Common myeloid progenitor, CD34-positive (primary cell): ENCODE measurements at regions not wholly inside any gene's neighbourhood (a gene's known extent, or its start where the extent isn't known, plus 50 kb on each side); places are given as distances from the start of the nearest gene placed in this dataset.

Source experiments
- CTCF ChIA-PET: fragments of 350-600 bp; sonication (Branson Sonifier 250); formaldehyde crosslinking; loops from one replicate; lab custom pipeline; 2021; ENCODE audit warnings: antibody characterized with exemption; lab: Charles Lee
- POLR2A ChIA-PET: fragments of 350-600 bp; sonication (Branson Sonifier 250); formaldehyde crosslinking; loops from one replicate; lab custom pipeline; 2021; ENCODE audit warnings: antibody characterized with exemption; lab: Charles Lee
- DNase-seq, 3 donors: peaks; one replicate each; pipeline versions ENCODE4 v3.0.0 to v3.0.0-alpha.2; 2013
- H3K27ac ChIP-seq, 2 experiments: 1 replicate in 1 of 2; 2 replicates in 1 of 2; pipeline ENCODE4 v1.7.0; 2013; ENCODE audit warnings: inconsistent platforms in 2 of 2, low read length in 2 of 2, mild to moderate bottlenecking in 2 of 2, low read depth in 1 of 2, moderate library complexity in 1 of 2; ENCODE audit not compliant: severe bottlenecking in 2 of 2, insufficient read depth in 1 of 2, poor library complexity in 1 of 2
- H3K27me3 ChIP-seq, 5 experiments: replicated peaks in 2 of 5; 1 replicate in 3 of 5; 2 replicates in 2 of 5; pipeline versions ENCODE4 v1.6.1 to v1.7.0; 2013; ENCODE audit warnings: low read length in 4 of 5, mild to moderate bottlenecking in 2 of 5, moderate library complexity in 2 of 5, inconsistent platforms in 1 of 5; ENCODE audit not compliant: insufficient read depth in 5 of 5, control insufficient read depth in 4 of 5
- H3K36me3 ChIP-seq, 4 experiments: 1 replicate in 2 of 4; 2 replicates in 2 of 4; pipeline versions ENCODE4 v1.6.1 to v1.7.0; 2013; ENCODE audit warnings: low read length in 3 of 4, control low read depth in 1 of 4, mild to moderate bottlenecking in 1 of 4; ENCODE audit not compliant: control insufficient read depth in 4 of 4, insufficient read depth in 4 of 4
- H3K4me1 ChIP-seq, 4 experiments: 1 replicate in 3 of 4; 2 replicates in 1 of 4; pipeline versions ENCODE4 v1.6.1 to v1.7.1; 2013; ENCODE audit warnings: low read length in 3 of 4, mild to moderate bottlenecking in 3 of 4, control low read depth in 1 of 4, inconsistent platforms in 1 of 4, moderate library complexity in 1 of 4; ENCODE audit not compliant: control insufficient read depth in 4 of 4, insufficient read depth in 4 of 4; ENCODE audit errors: control extremely low read depth in 1 of 4
- H3K4me3 ChIP-seq, 7 experiments: 1 replicate in 4 of 7; 2 replicates in 3 of 7; pipeline versions ENCODE4 v1.5.1 to v1.7.0; 2013; ENCODE audit warnings: mild to moderate bottlenecking in 7 of 7, low read length in 6 of 7, moderate library complexity in 6 of 7, inconsistent platforms in 2 of 7, low read depth in 2 of 7, control low read depth in 1 of 7; ENCODE audit not compliant: insufficient read depth in 4 of 7, control insufficient read depth in 1 of 7; ENCODE audit errors: extremely low read depth in 1 of 7
- H3K9me3 ChIP-seq, 5 experiments: 1 replicate in 4 of 5; 2 replicates in 1 of 5; pipeline versions ENCODE4 v1.6.1 to v1.7.1; 2013; ENCODE audit warnings: low read length in 4 of 5, mild to moderate bottlenecking in 2 of 5, inconsistent platforms in 1 of 5, low read depth in 1 of 5, moderate library complexity in 1 of 5; ENCODE audit not compliant: control insufficient read depth in 4 of 5, insufficient read depth in 2 of 5; ENCODE audit errors: control extremely low read depth in 1 of 5
- WGBS: methylation state at CpG from one replicate; pipeline ENCODE4 v1.1.5; 2013; ENCODE audit not compliant: insufficient coverage; 5-methylcytosine and 5-hydroxymethylcytosine counted together

DNA sequence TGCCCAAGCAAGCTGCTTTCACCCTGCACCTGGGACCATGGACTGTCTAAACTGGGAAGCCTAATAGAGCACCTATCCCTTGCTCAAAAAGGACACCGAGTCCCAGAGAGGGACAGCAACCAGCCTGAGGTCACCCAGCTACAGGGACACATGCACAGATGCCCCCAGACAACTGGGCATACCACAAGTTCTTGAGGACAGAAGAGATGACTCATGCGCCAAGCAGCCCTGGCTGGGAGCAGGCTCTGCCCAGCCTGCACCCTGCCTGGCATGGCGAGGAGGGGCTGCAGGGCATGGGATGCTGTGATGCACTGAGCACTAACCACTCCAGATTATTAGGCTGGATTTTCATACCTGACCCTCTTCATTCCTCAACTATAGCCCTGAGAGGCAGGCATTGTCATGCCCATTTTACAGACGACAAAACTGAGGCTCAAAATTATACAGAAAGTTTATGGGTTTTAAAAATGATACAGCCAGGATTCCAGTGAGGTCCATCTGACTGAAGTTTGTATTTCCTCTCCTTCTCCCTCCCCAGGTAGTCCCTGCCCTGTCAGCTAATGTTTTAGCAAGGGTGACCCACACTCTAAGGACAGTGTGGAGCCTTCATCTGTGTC is 289.3 kb upstream of the ZMIZ1 start:
- H3K36me3 ChIP-seq, result no peaks in the 10 kb centered on the region
- CTCF ChIA-PET, result interaction anchor here (1.4 kb wide), 1 partner anchor 31 kb away, joined by 3 read pairs; no protein-coding TSS in a partner anchor
- peaks cover 0 to 7% (median 0%) of the 10 kb centered on the region in 5 experiments for H3K9me3 ChIP-seq
- H3K4me1 ChIP-seq, result no peaks in the 10 kb centered on the region
- H3K27ac ChIP-seq, result no peak overlapping the region
- POLR2A ChIA-PET, result interaction anchor here (0.5 kb wide), 1 partner anchor 125 kb away, joined by 4 read pairs; no protein-coding TSS in a partner anchor
- no peaks in the 10 kb centered on the region for H3K27me3 ChIP-seq
- 85% methylated on average over 3 of the region's 4 CpGs for WGBS
- no peak for DNase-seq
- no peak overlapping the region for H3K4me3 ChIP-seq

DNA sequence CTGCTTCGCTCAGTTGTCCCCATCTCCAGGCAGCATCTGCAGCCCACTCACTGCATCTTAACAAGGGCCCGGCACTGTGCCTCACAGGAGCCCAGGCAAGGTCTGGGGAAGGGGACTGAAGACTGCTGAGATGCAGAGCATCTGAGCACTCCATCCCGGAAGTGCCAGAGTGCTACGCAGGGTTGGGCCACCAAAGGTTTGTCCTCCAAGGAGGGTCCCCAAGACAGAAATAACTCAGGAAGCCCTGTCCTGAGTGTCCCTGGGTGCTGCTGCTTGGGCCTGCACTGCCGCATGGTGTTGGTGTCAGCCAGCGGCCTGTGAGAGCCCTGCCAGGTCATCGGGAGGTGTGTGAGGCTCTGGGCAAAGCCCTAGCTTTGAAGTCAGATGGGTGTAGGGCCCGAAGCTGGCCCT is 288.2 kb upstream of the ZMIZ1 start:
- no peak overlapping the region for H3K4me3 ChIP-seq
- no peak overlapping the region for H3K27ac ChIP-seq
- no peak for DNase-seq
- H3K27me3 ChIP-seq, result no peaks in the 10 kb centered on the region
- no peaks in the 10 kb centered on the region for H3K36me3 ChIP-seq
- 96% methylated on average over 5 of the region's 8 CpGs for WGBS
- H3K9me3 ChIP-seq, result peaks cover 0 to 7% (median 0%) of the 10 kb centered on the region in 5 experiments
- ChIA-PET POLR2A (interaction anchor here (0.6 kb wide), 1 partner anchor 10 kb away, joined by 3 read pairs; no protein-coding TSS in a partner anchor), CTCF (interaction anchor here (1.4 kb wide), 1 partner anchor 30 kb away, joined by 3 read pairs; no protein-coding TSS in a partner anchor)
- H3K4me1 ChIP-seq, result no peaks in the 10 kb centered on the region

DNA sequence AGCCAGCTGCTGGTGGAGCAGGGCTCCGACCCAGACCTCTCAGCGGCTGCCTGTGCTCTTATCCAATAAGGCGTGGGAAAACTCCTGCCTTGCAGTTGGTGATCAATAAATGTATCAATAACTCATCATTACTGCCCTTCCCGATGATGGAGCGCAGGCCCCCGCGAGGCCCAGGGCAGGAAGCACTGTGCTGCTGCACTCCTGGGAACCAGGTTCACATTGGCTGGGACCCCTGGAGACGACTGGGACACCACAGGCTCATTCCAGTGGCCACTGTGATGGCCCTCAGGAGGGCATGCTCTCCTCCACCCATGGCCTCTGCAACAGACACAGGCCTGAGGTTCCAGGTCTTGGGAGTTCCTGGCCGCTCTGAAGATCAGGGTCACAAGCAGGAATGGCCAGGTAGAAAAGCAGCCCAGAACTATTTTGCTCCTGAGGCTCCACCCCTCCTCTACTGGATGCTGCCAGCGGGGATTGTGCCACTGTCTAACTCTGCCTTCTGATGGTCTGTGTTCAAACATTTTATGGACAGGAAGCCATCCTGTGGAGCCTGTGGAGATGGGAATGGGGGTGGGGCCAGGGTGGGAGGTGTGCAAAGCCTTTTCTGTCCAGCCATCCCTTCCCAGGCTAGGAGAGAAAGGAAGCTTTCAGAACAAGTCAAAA is 287.4 kb upstream of the ZMIZ1 start:
- H3K27ac ChIP-seq, result no peak overlapping the region
- no peak overlapping the region for H3K4me3 ChIP-seq
- no peaks in the 10 kb centered on the region for H3K36me3 ChIP-seq
- 95% methylated on average over 10 of the region's 10 CpGs for WGBS
- POLR2A ChIA-PET, result interaction anchor here (0.6 kb wide), 1 partner anchor 10 kb away, joined by 3 read pairs; no protein-coding TSS in a partner anchor
- H3K4me1 ChIP-seq, result no peaks in the 10 kb centered on the region
- H3K27me3 ChIP-seq, result no peaks in the 10 kb centered on the region
- H3K9me3 ChIP-seq, result peaks cover 0 to 7% (median 0%) of the 10 kb centered on the region in 5 experiments
- CTCF ChIA-PET, result no interaction called here
- no peak for DNase-seq

DNA sequence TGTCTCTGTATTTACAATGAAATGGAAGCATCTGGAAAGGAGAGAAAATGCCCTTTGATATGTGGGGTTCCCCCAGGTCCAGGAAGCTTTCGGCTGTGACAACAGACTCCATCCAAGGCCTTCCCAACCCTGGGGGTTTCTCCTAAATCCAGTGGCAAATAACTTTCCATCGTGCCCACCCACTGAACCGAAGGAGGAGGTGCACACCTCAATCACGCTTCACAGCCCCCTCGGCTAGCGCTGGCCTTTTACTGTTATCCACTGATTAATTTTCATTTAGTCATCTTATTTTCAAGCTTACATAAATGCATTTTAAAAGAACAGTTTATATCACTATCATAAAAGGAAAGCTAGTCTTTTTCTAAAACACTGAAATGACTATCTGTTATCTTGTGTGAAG is 286.8 kb upstream of the ZMIZ1 start:
- Histone ChIP-seq H3K27me3 (peaks cover 0 to under 1% (median 0%) of the 10 kb centered on the region in 5 experiments), H3K9me3 (peaks cover 0 to 7% (median 0%) of the 10 kb centered on the region in 5 experiments), H3K4me3 (no peak overlapping the region), H3K27ac (no peak overlapping the region), H3K36me3 (no peaks in the 10 kb centered on the region), H3K4me1 (no peaks in the 10 kb centered on the region)
- 100% methylated on average over 3 of the region's 6 CpGs for WGBS
- CTCF ChIA-PET, result interaction anchor here (1.2 kb wide), 1 partner anchor 420 kb away, joined by 3 read pairs; no protein-coding TSS in a partner anchor
- POLR2A ChIA-PET, result no interaction called here
- no peak for DNase-seq

DNA sequence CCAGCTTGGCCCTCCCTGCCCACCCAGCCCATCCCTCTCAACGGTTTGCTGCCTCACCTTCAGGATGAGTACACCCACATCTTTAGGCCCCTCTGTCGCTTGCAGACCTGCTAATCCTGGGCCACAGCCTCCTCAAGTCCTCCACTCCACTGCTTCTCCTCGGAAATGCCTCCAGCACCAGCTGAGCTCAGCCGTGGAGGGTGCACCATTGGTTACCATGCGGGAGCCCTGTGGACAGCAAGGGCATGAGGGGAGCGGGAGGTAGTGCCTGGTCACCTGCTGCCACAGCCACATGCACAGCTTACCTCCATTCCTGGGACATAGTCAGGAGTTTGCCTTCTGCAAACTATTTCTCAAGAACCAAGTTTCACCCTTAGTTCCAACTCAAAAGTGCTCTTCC is 286.3 kb upstream of the ZMIZ1 start:
- Histone ChIP-seq H3K36me3 (no peaks in the 10 kb centered on the region), H3K4me3 (no peak overlapping the region), H3K4me1 (no peaks in the 10 kb centered on the region), H3K27me3 (peaks cover 0 to 3% (median 0%) of the 10 kb centered on the region in 5 experiments), H3K9me3 (peaks cover 0 to 7% (median 0%) of the 10 kb centered on the region in 5 experiments), H3K27ac (no peak overlapping the region)
- ChIA-PET POLR2A (no interaction called here), CTCF (interaction anchor here (1.2 kb wide), 1 partner anchor 420 kb away, joined by 3 read pairs; no protein-coding TSS in a partner anchor)
- WGBS, result 100% methylated on average over 6 of the region's 6 CpGs
- DNase-seq, result no peak

DNA sequence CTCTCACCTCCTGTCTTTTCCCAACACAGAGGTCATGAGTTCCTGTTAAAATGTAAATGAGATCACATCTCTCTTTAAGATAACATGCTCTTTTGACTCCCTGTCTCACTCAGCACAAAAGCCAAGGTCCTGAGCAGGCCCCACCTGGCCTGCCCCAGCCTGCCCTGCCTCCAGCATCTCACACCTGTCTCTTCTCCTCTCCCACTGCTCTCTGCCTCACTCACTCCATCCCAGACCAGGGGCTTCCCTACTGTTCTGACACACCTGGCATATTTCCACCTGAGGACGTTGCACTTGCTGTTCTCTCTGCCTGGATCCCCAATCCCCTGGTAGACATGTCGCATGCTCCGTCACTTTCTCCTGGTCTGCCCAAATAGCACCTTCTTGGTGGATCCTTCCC is 285.0 kb upstream of the ZMIZ1 start:
- no peaks in the 10 kb centered on the region for H3K36me3 ChIP-seq
- peaks cover 0 to 7% (median 0%) of the 10 kb centered on the region in 5 experiments for H3K9me3 ChIP-seq
- H3K4me3 ChIP-seq, result no peak overlapping the region
- H3K4me1 ChIP-seq, result no peaks in the 10 kb centered on the region
- 97% methylated on average over 3 of the region's 3 CpGs for WGBS
- peaks cover 0 to 3% (median 0%) of the 10 kb centered on the region in 5 experiments for H3K27me3 ChIP-seq
- H3K27ac ChIP-seq, result no peak overlapping the region
- ChIA-PET CTCF (no interaction called here), POLR2A (no interaction called here)
- no peak for DNase-seq

DNA sequence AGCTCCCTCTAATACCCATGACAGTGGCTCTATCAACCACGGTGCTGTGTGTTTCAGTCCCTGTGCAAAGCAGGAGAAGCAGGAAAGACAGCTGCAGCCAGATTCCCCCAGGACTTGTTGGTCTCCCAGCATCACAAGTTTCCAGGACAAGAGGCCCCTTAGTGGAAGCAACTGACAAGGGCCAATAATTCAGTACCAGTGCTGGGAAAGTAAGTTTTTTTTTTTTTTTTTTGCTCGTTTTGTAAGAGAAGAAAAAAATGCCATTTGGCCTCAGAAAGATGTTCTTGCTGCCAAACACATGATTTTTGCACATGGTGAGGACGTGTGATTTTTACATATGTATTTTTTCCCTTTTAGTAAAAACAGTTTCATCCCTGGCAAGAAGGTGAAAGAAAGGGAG is 284.2 kb upstream of the ZMIZ1 start:
- Histone ChIP-seq H3K27me3 (peaks cover 0 to 3% (median 0%) of the 10 kb centered on the region in 5 experiments), H3K4me3 (no peak overlapping the region), H3K9me3 (peaks cover 0 to 7% (median 0%) of the 10 kb centered on the region in 5 experiments), H3K27ac (no peak overlapping the region), H3K36me3 (no peaks in the 10 kb centered on the region), H3K4me1 (no peaks in the 10 kb centered on the region)
- DNase-seq, result no peak
- ChIA-PET CTCF (no interaction called here), POLR2A (no interaction called here)
- 90% methylated on average over 1 of the region's 3 CpGs for WGBS
